ENCODE measurements at regions not wholly inside any gene's neighbourhood (a gene's known extent, or its start where the extent isn't known, plus 50 kb on each side); places are given as distances from the start of the nearest gene placed in this dataset.

GRCh38 chr22:47553436-47553835 lies 791.0 kb downstream of the TBC1D22A start:
- H3K56ac ChIP-seq (ENCODE audit: extremely low read depth, insufficient read depth, low read length) = no peak overlapping the region
- H3K27me3 ChIP-seq (ENCODE audit: control insufficient read depth, insufficient read depth, low read length) = no peaks in the 10 kb centered on the region
- H4K5ac ChIP-seq (ENCODE audit: low read depth, low read length) = no peak overlapping the region
- ATAC-seq (ENCODE audit: low read depth) (no peak), DNase-seq (no peak)
- H3K27ac ChIP-seq (ENCODE audit: insufficient read depth, low read length) = no peak overlapping the region
- H3K79me1 ChIP-seq (ENCODE audit: low read depth in 1 of 2, low read length in 2 of 2) = no peaks in the 10 kb centered on the region
- no peak overlapping the region for H3K23ac ChIP-seq (ENCODE audit: low read depth, low read length)
- no peak overlapping the region for H3K4ac ChIP-seq (ENCODE audit: low read depth, low read length)
- H3K4me3 ChIP-seq (ENCODE audit: insufficient read depth, low read depth, low read length) = no peak overlapping the region
- dilution Hi-C loops (cut with HindIII; ENCODE audit: low sequenced_read_pairs, unreplicated experiment) (no loop called here), intact Hi-C loops (cut with micrococcal nuclease) (no loop called here), in situ Hi-C loops (cut with MboI; ENCODE audit: low sequenced_read_pairs) (no loop called here)
- H4K8ac ChIP-seq (ENCODE audit: low read depth in 2 of 2, low read length in 2 of 2) = no peak overlapping the region
- H2BK120ac ChIP-seq (ENCODE audit: low read depth, low read length) = no peak overlapping the region
- no peak overlapping the region for H2AFZ ChIP-seq (replicated peaks; ENCODE audit: low read length, poor library complexity)
- BruUV-seq (replicated peaks) = no TSS peak
- no peak overlapping the region for H2AK9ac ChIP-seq (replicated peaks; ENCODE audit: low read depth, low read length, poor library complexity)
- H2AK5ac ChIP-seq (ENCODE audit: low read depth, low read length) = no peak overlapping the region
- no peak overlapping the region for H2BK20ac ChIP-seq (ENCODE audit: low read depth, low read length)
- 50% methylated on average over 2 of the region's 7 CpGs; no CpG with 5 or more reads in 1 of the 2 experiments for WGBS, 2 experiments (ENCODE audit: extremely low coverage in 2 of 2, insufficient read length in 1 of 2)
- no peak overlapping the region for H3K18ac ChIP-seq (ENCODE audit: low read depth, low read length)
- no peak overlapping the region for H3K14ac ChIP-seq (replicated peaks; ENCODE audit: low read depth, low read length)
- no peaks in the 10 kb centered on the region for H3K4me1 ChIP-seq (ENCODE audit: control insufficient read depth, insufficient read depth, low read length)
- POLR2A ChIA-PET (ENCODE audit: unreplicated experiment) = no interaction called here
- H4K91ac ChIP-seq (ENCODE audit: insufficient read depth, low read depth, low read length) = no peak overlapping the region
- H3K36me3 ChIP-seq (ENCODE audit: control insufficient read depth, insufficient read depth, low read length) = no peaks in the 10 kb centered on the region
- H4K20me1 ChIP-seq (ENCODE audit: insufficient read depth, low read length) = no peaks in the 10 kb centered on the region
- no peaks in the 10 kb centered on the region for H3K9me1 ChIP-seq (ENCODE audit: insufficient read depth, low read length)
- H2BK5ac ChIP-seq (ENCODE audit: low read depth, low read length, poor library complexity, severe bottlenecking) = no peak overlapping the region
- H2BK15ac ChIP-seq (ENCODE audit: low read depth, low read length) = no peak overlapping the region
- no peak for TF ChIP-seq RFX5 (IDR thresholded peaks at IDR 0.05; ENCODE audit: low read depth, low read length)
- no peak for TF ChIP-seq CHD1 (IDR thresholded peaks at IDR 0.05; ENCODE audit: low read depth, low read length)
- no peak for TF ChIP-seq RAD21 (IDR thresholded peaks at IDR 0.05; ENCODE audit: low read length)
- no peak for TF ChIP-seq SMC3 (IDR thresholded peaks at IDR 0.05; ENCODE audit: low read depth, low read length)
- no peak for TF ChIP-seq RCOR1 (IDR thresholded peaks at IDR 0.05; ENCODE audit: insufficient replicate concordance, low read length)
- no peak for TF ChIP-seq MAZ (IDR thresholded peaks at IDR 0.05; ENCODE audit: borderline replicate concordance, low read depth, low read length)
- no peak overlapping the region for H3K4me2 ChIP-seq (ENCODE audit: low read depth, low read length)
- no peak overlapping the region for H3K9ac ChIP-seq (ENCODE audit: low read depth, low read length)
- CTCF ChIA-PET = no interaction called here
- peaks cover 31% of the 10 kb centered on the region for H3K9me3 ChIP-seq (ENCODE audit: control insufficient read depth, insufficient read depth, low read length)

All from IMR-90 (cell line).